Prostate gland (tissue), 2 donors: ENCODE measurements at regions not wholly inside any gene's neighbourhood (a gene's known extent, or its start where the extent isn't known, plus 50 kb on each side); places are given as distances from the start of the nearest gene placed in this dataset.

Experiments used
- POLR2AphosphoS5 ChIP-seq: sonication (generic); formaldehyde crosslinking; IDR thresholded peaks from one replicate; pipeline ENCODE4 v1.6.1; 2017; ENCODE audit warnings: antibody characterized with exemption
- TF ChIP-seq, protein P1 (sequence below), 4 experiments: fragments of 200-600 bp in 2 of 4; fragments of 450-650 bp in 2 of 4; sonication (generic) in 2 of 4; IDR thresholded peaks; 1 replicate in 3 of 4; 2 replicates in 1 of 4; pipeline ENCODE4 v1.5.1; 2016 to 2019; ENCODE audit warnings: antibody characterized with exemption in 4 of 4, mild to moderate bottlenecking in 2 of 4, moderate library complexity in 2 of 4

- TF ChIP-seq, protein P1, sequence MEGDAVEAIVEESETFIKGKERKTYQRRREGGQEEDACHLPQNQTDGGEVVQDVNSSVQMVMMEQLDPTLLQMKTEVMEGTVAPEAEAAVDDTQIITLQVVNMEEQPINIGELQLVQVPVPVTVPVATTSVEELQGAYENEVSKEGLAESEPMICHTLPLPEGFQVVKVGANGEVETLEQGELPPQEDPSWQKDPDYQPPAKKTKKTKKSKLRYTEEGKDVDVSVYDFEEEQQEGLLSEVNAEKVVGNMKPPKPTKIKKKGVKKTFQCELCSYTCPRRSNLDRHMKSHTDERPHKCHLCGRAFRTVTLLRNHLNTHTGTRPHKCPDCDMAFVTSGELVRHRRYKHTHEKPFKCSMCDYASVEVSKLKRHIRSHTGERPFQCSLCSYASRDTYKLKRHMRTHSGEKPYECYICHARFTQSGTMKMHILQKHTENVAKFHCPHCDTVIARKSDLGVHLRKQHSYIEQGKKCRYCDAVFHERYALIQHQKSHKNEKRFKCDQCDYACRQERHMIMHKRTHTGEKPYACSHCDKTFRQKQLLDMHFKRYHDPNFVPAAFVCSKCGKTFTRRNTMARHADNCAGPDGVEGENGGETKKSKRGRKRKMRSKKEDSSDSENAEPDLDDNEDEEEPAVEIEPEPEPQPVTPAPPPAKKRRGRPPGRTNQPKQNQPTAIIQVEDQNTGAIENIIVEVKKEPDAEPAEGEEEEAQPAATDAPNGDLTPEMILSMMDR (IDR thresholded peaks at IDR 0.05), result no peak
- no peak for TF ChIP-seq POLR2AphosphoS5
These were observed 71.2 kb upstream of the LIPC start for GRCh38 chr15:58360421-58361090.
